Cerebellar cortex (tissue), 1 donor: ENCODE measurements at regions not wholly inside any gene's neighbourhood (a gene's known extent, or its start where the extent isn't known, plus 50 kb on each side); places are given as distances from the start of the nearest gene placed in this dataset.

Experiments
- DNase-seq: peaks from one replicate; pipeline ENCODE4 v3.0.0-alpha.2; 2015; ENCODE audit warnings: low spot score

DNA sequence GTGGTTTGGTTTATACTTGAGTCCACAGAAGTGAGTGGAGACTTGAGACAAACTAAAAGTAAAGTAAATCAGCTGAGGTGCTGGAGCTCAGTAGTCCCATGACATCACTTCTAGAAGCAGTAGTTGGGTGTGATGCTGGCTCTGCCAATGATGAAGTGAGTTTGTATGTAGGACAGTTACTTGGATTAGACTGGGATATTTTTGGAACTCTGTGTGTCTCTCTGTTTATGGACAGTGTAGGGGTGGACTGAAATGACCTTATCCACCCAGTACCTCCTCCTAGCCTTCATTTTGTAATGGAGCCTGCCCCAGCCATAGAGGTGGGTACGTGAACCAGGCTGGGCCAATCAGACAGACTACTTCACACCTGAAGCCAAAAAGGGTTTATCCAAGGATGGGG is 52.2 kb downstream of the POLR1D start:
- DNase-seq, result no peak

DNA sequence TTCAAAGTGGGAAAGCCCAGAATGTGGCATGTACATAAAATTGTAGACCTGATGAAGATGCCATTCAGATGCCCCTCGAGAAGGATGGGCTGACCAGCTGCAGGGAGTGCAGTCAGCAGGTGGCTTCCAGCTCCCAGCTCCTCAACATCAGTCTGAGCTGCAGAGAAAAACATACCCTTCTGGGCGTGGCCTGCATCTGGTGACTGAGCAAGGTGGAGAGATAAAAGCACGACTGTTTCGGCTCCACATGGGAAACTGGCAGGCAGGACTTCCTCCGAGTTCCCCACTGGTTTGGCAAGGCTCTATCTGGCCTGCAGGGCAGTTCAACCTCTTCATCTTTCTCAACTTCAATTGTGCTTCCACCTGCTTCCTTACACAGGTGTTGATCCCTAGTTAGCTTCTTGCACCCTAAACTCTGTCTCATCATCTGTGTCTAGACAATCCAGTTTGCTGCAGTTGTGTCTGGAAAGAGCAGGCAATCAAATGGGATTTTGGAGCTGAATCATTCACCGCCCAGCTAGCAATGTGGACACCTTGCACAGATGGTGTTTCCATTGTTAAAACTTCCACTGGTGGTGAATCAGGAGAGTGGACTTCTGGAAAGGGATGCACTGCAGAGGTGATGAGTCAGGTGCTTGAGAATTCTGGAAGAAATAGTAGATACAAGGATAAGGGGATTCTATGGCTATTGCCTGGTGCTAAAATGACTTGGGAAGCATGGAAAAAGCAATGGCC is 56.8 kb downstream of the POLR1D start:
- DNase-seq, result no peak

DNA sequence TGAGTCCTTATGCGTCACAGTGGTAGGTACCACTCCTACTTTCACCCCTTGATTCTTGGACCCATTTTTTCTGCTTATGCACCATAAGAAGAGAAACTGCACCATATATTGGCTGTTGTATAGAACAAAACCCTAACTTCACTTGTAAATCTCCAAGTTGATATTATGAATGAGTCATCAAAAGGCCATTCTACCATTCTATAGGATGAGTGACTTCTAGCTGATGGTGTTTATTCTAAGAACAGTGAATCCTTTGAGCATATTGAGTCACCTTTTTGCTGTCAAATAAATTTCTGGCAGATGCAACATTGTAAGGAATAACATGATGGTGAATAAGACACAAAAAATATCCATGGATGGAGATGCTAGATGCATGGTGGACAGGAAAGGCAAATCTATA is 57.7 kb downstream of the POLR1D start:
- DNase-seq, result no peak

DNA sequence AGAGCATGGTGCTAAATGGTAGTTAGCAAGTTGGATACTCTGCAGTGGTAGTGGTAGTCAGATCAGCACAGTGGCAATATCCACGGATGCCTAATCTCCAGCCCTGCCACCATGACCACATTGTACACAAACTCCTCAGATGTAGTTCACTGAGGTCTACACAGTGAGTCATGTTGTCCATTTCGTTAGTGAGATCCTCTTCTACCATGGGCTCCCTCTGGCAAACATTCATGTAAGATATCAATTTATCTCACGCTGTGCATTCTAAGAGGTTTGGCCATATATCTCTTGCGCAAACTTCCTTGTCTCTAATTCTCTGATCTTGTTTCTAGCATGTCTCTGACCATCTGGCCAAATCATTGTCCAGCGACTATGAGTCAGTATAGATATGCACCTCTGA is 58.2 kb downstream of the POLR1D start:
- DNase-seq, result no peak

DNA sequence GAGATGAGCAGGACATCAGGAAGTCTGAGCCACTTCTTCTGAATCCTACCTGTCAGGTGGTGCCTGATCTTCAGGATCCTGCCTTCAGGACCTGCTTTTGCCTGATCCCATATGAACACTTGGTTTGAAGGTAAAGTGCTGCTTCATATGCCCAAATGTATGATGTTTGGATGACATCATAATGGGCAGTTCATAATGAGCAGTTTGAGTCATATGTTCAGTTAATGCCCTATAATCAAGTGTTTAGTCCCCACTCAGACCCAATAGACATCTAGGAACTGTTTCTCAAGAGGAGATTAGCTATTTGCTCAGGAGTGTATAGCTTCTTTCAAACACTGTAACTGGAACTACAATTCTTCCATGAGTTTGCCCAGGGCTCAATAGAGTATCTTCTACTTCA is 58.8 kb downstream of the POLR1D start:
- no peak for DNase-seq

DNA sequence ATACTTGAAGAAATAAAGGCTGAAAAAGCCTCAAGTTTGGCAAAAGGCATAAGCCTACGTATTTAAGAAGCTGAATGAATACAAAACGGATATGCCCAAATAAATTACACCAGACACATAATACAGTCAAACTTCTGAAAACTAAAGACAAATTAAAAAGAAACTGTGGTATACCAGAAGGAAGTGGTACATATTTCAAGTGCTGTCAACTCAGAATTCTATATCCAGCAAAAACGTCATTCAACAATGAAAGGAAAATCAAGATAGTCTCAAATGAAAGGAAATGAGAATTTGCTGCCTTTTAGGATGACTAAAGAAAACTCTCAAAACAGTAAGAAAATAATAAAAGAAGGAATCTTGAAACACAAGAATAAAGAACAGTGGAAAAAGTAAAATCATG is 69.5 kb downstream of the POLR1D start:
- DNase-seq, result no peak

DNA sequence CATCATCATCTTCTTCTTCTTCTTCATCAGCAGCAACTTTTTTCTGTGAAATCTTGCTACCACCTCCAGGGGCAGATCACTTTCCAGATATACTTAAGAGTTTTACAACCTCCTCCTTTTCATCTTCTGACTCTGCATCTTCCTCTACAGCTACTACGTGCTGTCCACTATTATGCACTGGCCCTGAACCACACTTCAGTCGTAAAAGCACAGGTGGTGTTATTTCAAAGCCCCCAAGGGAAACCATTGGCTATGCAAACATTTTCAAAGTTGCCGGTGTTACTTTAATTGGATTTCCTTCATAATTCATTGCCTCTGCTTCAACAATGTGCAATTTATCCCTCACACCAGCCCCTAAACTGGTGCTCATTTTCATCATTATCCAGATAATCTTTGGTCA is 75.0 kb downstream of the POLR1D start:
- no peak for DNase-seq

DNA sequence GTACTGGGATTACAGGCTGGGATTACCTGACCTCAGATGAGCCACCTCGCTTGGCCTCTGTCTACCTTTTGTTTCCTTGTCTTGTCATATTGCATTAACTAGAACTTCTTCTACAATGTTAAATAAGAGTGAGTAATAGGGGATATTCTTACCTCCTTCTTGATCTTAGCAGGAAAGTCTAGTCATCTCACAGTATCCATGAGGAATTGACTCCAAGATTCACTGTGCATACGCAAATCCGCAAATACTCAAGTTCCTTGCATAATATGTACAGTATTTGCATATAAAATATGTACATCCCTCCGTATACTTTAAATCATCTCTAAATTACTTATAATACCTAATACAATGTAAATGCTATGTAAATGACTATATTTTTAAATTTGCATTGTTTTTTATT is 78.3 kb downstream of the POLR1D start:
- no peak for DNase-seq

DNA sequence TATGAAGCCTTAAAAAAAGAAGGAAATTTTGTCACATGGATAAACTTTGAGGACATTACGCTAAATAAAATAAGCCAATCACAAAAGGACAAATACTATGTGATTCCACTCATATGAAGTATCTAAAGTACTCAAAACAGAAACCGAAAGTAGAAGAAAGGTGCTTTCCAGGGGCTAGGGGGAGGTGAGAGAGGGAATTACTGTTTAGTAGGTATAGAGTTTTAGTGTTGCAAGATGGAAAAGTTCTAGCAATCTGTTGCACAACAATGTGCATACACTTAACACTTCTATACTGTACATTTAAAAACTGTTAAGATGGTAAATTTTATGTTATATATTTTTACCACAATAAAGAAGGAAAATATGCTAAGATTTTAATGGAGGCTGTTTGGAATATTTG is 83.0 kb downstream of the POLR1D start:
- no peak for DNase-seq

DNA sequence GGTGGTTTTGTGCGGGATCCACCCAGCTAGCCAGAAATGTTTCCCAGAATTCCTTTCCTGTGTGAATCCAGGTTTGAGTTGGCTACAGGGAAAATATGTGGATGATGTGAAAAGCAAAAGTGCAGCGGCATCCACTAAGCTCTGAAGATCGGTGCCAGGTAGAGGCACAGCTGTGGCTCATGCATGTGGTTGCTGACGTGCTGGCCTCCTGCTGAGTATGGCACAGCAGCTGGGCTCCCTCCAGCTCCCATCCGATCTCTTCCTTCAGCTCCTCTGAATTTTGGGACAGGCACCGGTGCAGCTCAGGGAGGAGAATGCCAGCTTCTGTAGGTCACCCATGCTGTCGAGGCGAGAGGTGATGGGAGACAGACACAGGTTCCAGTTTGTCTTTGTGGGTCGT is 84.0 kb upstream of the GSX1 start:
- DNase-seq, result no peak

DNA sequence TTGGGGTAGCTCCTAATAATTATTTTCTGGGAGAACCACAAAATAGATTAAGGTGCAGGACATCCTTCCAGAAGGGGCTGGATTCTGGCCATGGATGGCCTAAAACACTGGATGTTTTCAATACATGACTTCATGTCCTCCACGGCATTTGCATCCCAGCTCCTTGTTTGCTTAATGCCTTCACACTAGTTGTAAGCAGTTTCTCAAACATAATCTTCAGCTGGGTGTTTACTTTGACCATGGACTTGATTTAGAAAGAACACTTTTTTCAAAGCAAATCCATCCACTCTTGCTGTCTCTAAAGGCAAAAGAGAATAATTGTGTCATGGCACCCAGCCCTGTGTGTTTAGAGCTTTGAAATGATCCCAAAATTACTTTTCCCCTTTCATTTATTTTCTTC is 82.5 kb upstream of the GSX1 start:
- DNase-seq, result no peak

DNA sequence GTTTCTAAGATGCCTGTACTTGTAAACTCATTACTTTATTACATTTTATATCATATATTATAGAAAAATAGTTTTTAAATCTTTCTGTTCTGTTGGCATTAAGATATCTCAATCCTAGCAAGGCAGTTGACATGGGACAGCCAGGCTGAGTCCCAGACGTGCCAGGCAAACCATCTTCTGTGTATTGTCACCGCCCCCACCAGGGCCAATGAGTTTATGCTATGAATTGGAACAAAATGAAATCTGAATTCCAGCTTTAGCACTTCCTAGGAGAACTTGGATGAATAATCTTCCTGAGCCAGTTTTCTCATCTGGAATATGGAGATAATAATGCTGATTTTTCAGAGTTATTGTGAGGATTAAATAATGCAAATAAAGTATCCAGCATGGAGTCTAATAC is 79.9 kb upstream of the GSX1 start:
- peak; percentile 7 for DNase-seq

DNA sequence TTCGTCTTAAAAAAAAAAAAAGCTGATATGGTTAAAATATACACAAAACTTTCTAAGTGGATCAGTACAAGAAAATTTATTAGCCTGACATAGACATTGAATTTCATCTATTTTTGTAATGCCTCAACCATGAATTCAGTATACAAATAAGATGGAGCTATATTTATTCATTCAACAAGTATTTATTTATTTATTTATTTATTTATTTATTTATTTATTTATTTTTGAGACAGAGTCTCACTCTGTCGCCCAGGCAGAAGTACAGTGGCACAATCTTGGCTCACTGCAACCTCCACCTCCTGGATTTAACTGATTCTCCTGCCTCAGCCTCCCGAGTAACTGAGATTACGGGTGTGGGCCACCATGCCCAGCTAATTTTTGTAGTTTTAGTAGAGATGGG is 78.5 kb upstream of the GSX1 start:
- DNase-seq, result no peak

DNA sequence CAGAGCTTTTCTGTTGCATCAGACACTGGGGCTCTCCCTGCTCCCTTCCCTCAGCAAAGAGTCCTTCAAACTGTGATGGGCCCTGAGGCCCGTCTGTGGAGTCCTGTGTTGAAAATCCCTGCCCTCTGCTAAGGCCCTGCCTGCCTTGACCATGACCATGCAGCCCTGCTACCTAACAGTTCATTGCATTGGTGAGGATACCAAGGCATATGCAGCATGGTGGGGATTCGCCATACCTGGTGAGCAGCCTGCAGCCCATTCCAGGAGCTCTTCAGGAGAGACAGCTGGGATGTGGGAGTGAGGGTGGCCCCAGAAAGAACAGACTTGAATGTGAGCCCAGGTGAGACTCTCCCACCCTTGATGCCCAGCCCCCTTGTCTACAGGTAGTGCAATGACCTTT is 70.6 kb upstream of the GSX1 start:
- no peak for DNase-seq

DNA sequence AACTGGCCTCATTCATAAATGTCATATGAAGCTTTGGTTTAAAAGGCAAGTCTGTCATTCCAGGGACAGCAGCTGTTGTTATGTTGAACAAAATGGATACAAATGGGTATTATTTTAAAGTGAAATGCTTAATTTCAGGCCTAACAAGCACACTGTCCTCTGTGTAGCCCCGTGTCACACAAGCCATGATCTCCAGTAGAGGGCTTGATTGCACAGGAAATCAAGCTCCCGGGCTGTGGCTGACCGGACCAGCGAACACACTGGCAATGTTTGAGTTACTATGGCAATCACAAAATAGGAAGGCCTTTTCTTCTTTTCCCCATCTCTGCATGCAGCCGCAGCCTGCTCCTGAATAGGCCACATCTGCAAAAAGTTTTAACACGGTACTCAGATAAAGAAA is 64.0 kb upstream of the GSX1 start:
- peak; percentile 22 for DNase-seq

DNA sequence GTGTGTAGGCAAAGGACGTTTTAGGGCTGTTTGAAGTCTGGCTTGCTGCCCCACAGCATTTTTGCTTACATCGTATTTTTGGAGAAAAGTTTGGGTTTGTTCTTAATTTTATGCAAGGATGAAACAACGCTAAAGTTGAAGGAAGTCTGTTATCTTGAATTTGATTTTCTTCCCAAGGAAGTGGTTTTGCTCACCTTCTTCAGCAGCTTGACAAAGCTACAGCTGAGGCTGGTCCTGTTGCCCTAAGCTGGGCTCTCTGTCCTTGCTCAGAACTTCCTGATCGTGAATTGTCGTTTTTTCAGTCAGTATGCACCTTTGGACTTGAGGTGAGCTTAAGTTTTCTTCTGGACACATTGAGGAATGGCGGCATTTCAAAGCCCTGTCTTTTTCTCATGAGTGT is 62.1 kb upstream of the GSX1 start:
- DNase-seq, result no peak
